Neural cell (in vitro differentiated cells): ENCODE measurements at regions not wholly inside any gene's neighbourhood (a gene's known extent, or its start where the extent isn't known, plus 50 kb on each side); places are given as distances from the start of the nearest gene placed in this dataset.

Source experiments
- H2AFZ ChIP-seq: fragments of 200-600, 300-800 bp; sonication (generic), shearing (Covaris generic); 2 replicates; pipeline ENCODE4 v1.6.0; 2014; ENCODE audit warnings: low read depth, mild to moderate bottlenecking, antibody characterized with exemption, low read length, moderate library complexity
- H3F3A ChIP-seq: fragments of 200-600 bp; shearing (Covaris generic); 2 replicates; pipeline ENCODE4 v1.6.1; 2016; ENCODE audit warnings: mild to moderate bottlenecking, moderate library complexity, mixed read lengths, antibody characterized with exemption, low read length; ENCODE audit not compliant: insufficient read depth, poor library complexity, severe bottlenecking
- H3K27ac ChIP-seq: fragments of 200-600, 300-800 bp; sonication (generic), shearing (Covaris generic); 2 replicates; pipeline ENCODE4 v1.5.1; 2014; ENCODE audit warnings: mild to moderate bottlenecking, low read length, moderate library complexity
- H3K27me3 ChIP-seq: fragments of 300-800, 200-600 bp; sonication (generic), shearing (Covaris generic); 2 replicates; pipeline ENCODE4 v1.6.0; 2014; ENCODE audit warnings: mild to moderate bottlenecking, low read depth, low read length, moderate library complexity; ENCODE audit not compliant: insufficient read depth
- H3K36me3 ChIP-seq: fragments of 300-800, 200-600 bp; sonication (generic), shearing (Covaris generic); 2 replicates; pipeline ENCODE4 v1.5.1; 2014; ENCODE audit warnings: mild to moderate bottlenecking, antibody characterized with exemption, low read length, moderate library complexity; ENCODE audit not compliant: insufficient read depth
- H3K4me2 ChIP-seq: fragments of 300-800, 200-600 bp; sonication (generic), shearing (Covaris generic); 2 replicates; pipeline ENCODE4 v1.6.0; 2014; ENCODE audit warnings: mild to moderate bottlenecking, low read length
- H3K4me3 ChIP-seq: fragments of 300-800, 200-600 bp; sonication (generic), shearing (Covaris generic); 2 replicates; pipeline ENCODE4 v1.5.1; 2014; ENCODE audit warnings: mild to moderate bottlenecking, low read length, moderate library complexity
- H3K79me2 ChIP-seq: fragments of 200-600 bp; shearing (Covaris generic); replicated peaks from 2 replicates; pipeline ENCODE4 v1.6.0; 2014; ENCODE audit warnings: mild to moderate bottlenecking, low read length, moderate library complexity; ENCODE audit not compliant: insufficient read depth
- H3K9ac ChIP-seq: fragments of 300-800, 200-600 bp; sonication (generic), shearing (Covaris generic); 2 replicates; pipeline ENCODE4 v1.6.1; 2016; ENCODE audit warnings: mild to moderate bottlenecking, low read length, mixed read lengths
- H3K9me2 ChIP-seq: fragments of 200-600 bp; shearing (Covaris generic); 2 replicates; pipeline ENCODE4 v1.6.1; 2016; ENCODE audit warnings: mild to moderate bottlenecking, low read length, mixed read lengths; ENCODE audit not compliant: insufficient read depth
- H3K9me3 ChIP-seq: fragments of 200-600, 300-800 bp; sonication (generic), shearing (Covaris generic); 2 replicates; pipeline ENCODE4 v1.6.1; 2016; ENCODE audit warnings: mild to moderate bottlenecking, mixed run types, low read length, moderate library complexity, mixed read lengths
- H4K20me1 ChIP-seq: fragments of 200-600 bp; shearing (Covaris generic); 2 replicates; pipeline ENCODE4 v1.6.1; 2016; ENCODE audit warnings: mild to moderate bottlenecking, mixed run types; ENCODE audit not compliant: insufficient read depth
- EP300 ChIP-seq: fragments of 450-650 bp; conservative IDR thresholded peaks from 2 replicates; pipeline ENCODE4 v1.6.1; 2014; ENCODE audit warnings: antibody characterized with exemption, mild to moderate bottlenecking, moderate library complexity; ENCODE audit not compliant: poor library complexity, severe bottlenecking
- EZH2 ChIP-seq: fragments of 200-600, 300-800 bp; shearing (Covaris generic), sonication (generic); IDR thresholded peaks from 2 replicates; pipeline ENCODE4 v1.6.1; 2014; ENCODE audit warnings: antibody characterized with exemption, low read length, borderline replicate concordance, mild to moderate bottlenecking; ENCODE audit not compliant: insufficient read depth, poor library complexity, severe bottlenecking
- MXI1 ChIP-seq: fragments of 450-650 bp; conservative IDR thresholded peaks from 2 replicates; pipeline ENCODE4 v1.6.1; 2014; ENCODE audit warnings: antibody characterized with exemption, mild to moderate bottlenecking; ENCODE audit not compliant: poor library complexity, severe bottlenecking
- POLR2AphosphoS5 ChIP-seq: IDR thresholded peaks from 2 replicates; pipeline ENCODE4 v1.6.1; 2012
- RAD21 ChIP-seq: fragments of 450-650 bp; conservative IDR thresholded peaks from 2 replicates; pipeline ENCODE4 v1.6.1; 2014; ENCODE audit warnings: antibody characterized with exemption, mild to moderate bottlenecking, moderate library complexity
- SMC3 ChIP-seq: fragments of 450-650 bp; conservative IDR thresholded peaks from 2 replicates; pipeline ENCODE4 v1.6.1; 2014; ENCODE audit warnings: antibody characterized with exemption, mild to moderate bottlenecking, moderate library complexity; ENCODE audit not compliant: poor library complexity
- TAF1 ChIP-seq: IDR thresholded peaks from 2 replicates; pipeline ENCODE4 v1.6.1; 2012; ENCODE audit warnings: low read depth
- TF ChIP-seq, protein P1 (sequence below): IDR thresholded peaks from 2 replicates; pipeline ENCODE4 v1.6.1; 2012; ENCODE audit warnings: borderline replicate concordance
- TF ChIP-seq, protein P2 (sequence below): fragments of 450-650 bp; IDR thresholded peaks from 2 replicates; pipeline ENCODE4 v1.5.1; 2014; ENCODE audit warnings: antibody characterized with exemption, mild to moderate bottlenecking, moderate library complexity; ENCODE audit not compliant: poor library complexity, severe bottlenecking

DNA sequence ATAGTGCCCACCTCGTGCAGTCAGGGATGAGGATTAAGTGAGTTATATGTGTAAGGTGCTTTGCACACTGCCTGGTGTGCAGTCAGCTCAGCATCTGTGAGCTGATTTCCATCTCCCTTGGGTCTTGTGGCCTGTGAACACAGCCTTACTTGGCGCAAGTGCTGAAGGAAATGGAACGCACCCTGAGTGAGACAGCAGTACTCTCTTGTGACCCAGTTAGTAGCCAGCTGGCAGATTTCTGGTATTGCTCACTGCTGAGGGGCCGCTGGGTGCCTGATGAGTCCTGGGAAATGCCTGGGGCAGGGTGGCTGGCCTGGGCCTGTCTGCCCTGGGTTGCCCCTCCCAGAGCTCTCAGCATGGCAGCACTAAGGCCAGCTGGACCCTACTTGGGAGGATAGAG is 90.9 kb upstream of the BOD1 start:
- TF ChIP-seq POLR2AphosphoS5 (no peak), EZH2 (no peak), RAD21 (no peak), MXI1 (no peak), EP300 (no peak), TAF1 (no peak), SMC3 (no peak)
- TF ChIP-seq, protein P1, sequence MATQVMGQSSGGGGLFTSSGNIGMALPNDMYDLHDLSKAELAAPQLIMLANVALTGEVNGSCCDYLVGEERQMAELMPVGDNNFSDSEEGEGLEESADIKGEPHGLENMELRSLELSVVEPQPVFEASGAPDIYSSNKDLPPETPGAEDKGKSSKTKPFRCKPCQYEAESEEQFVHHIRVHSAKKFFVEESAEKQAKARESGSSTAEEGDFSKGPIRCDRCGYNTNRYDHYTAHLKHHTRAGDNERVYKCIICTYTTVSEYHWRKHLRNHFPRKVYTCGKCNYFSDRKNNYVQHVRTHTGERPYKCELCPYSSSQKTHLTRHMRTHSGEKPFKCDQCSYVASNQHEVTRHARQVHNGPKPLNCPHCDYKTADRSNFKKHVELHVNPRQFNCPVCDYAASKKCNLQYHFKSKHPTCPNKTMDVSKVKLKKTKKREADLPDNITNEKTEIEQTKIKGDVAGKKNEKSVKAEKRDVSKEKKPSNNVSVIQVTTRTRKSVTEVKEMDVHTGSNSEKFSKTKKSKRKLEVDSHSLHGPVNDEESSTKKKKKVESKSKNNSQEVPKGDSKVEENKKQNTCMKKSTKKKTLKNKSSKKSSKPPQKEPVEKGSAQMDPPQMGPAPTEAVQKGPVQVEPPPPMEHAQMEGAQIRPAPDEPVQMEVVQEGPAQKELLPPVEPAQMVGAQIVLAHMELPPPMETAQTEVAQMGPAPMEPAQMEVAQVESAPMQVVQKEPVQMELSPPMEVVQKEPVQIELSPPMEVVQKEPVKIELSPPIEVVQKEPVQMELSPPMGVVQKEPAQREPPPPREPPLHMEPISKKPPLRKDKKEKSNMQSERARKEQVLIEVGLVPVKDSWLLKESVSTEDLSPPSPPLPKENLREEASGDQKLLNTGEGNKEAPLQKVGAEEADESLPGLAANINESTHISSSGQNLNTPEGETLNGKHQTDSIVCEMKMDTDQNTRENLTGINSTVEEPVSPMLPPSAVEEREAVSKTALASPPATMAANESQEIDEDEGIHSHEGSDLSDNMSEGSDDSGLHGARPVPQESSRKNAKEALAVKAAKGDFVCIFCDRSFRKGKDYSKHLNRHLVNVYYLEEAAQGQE = no peak
- TF ChIP-seq, protein P2, sequence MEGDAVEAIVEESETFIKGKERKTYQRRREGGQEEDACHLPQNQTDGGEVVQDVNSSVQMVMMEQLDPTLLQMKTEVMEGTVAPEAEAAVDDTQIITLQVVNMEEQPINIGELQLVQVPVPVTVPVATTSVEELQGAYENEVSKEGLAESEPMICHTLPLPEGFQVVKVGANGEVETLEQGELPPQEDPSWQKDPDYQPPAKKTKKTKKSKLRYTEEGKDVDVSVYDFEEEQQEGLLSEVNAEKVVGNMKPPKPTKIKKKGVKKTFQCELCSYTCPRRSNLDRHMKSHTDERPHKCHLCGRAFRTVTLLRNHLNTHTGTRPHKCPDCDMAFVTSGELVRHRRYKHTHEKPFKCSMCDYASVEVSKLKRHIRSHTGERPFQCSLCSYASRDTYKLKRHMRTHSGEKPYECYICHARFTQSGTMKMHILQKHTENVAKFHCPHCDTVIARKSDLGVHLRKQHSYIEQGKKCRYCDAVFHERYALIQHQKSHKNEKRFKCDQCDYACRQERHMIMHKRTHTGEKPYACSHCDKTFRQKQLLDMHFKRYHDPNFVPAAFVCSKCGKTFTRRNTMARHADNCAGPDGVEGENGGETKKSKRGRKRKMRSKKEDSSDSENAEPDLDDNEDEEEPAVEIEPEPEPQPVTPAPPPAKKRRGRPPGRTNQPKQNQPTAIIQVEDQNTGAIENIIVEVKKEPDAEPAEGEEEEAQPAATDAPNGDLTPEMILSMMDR = no peak
- Histone ChIP-seq H3K27ac (no peak overlapping the region), H3K9me2 (no peaks in the 10 kb centered on the region), H4K20me1 (no peaks in the 10 kb centered on the region), H3K9ac (no peak overlapping the region), H3F3A (no peaks in the 10 kb centered on the region), H3K36me3 (no peaks in the 10 kb centered on the region), H3K9me3 (no peaks in the 10 kb centered on the region), H2AFZ (no peak overlapping the region), H3K4me2 (no peak overlapping the region), H3K79me2 (no peaks in the 10 kb centered on the region), H3K27me3 (no peaks in the 10 kb centered on the region), H3K4me3 (no peak overlapping the region)

DNA sequence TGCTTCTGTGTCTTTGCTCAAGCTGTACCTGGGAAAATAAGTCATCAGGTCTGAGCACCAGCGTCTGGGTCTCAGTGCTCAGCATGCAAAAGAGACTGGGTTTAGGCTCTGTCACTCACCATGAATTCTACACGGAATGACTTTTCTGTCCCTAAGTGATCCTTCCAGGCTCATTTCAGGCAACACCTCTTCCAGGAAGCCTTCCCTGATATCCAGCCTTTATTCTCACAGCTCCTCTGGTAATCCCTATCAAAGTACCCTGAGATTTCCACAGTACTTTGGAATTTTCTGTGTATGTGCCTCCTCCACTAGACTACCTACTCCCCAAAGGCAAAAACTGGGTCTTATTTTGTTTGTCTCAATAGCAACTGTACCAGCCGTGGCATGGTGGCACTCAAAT is 92.7 kb upstream of the BOD1 start:
- no peak overlapping the region for H2AFZ ChIP-seq
- H3K27ac ChIP-seq = no peak overlapping the region
- H3K9me3 ChIP-seq = no peaks in the 10 kb centered on the region
- H3F3A ChIP-seq = no peaks in the 10 kb centered on the region
- H3K4me2 ChIP-seq = no peak overlapping the region
- no peaks in the 10 kb centered on the region for H3K36me3 ChIP-seq
- no peaks in the 10 kb centered on the region for H4K20me1 ChIP-seq
- H3K9ac ChIP-seq = no peak overlapping the region
- TF ChIP-seq EP300 (no peak), MXI1 (no peak), EZH2 (no peak), RAD21 (no peak), POLR2AphosphoS5 (no peak)
- H3K27me3 ChIP-seq = no peaks in the 10 kb centered on the region
- no peaks in the 10 kb centered on the region for H3K79me2 ChIP-seq
- H3K4me3 ChIP-seq = no peak overlapping the region
- H3K9me2 ChIP-seq = no peaks in the 10 kb centered on the region
